ENCODE measurements at regions not wholly inside any gene's neighbourhood (a gene's known extent, or its start where the extent isn't known, plus 50 kb on each side); places are given as distances from the start of the nearest gene placed in this dataset.

- no peak overlapping the region for H3K4me3 Mint-ChIP-seq (ENCODE audit: low read depth)
- H3K9me3 Mint-ChIP-seq (ENCODE audit: low read depth): peaks cover 11% of the 10 kb centered on the region
These were observed 576.6 kb upstream of the KCND2 start for GRCh38 chr7:119696336-119696735.

GRCh38 chr7:119703895-119704294 is 569.1 kb upstream of the KCND2 start:
- peaks cover 3% of the 10 kb centered on the region for H3K9me3 Mint-ChIP-seq (ENCODE audit: low read depth)
- H3K4me3 Mint-ChIP-seq (ENCODE audit: low read depth): no peak overlapping the region
- H3K36me3 Mint-ChIP-seq (ENCODE audit: insufficient read depth): peaks cover 1% of the 10 kb centered on the region
- H3K4me1 Mint-ChIP-seq (ENCODE audit: low read depth): no peaks in the 10 kb centered on the region
- H3K27me3 Mint-ChIP-seq: no peaks in the 10 kb centered on the region
- H3K27ac Mint-ChIP-seq: no peak overlapping the region
- TF ChIP-seq CTCF (IDR thresholded peaks at IDR 0.05; ENCODE audit: unreplicated experiment): no peak
- DNase-seq (ENCODE audit: low spot score, unreplicated experiment): no peak

More at GRCh38 chr7:119696336-119696735, 576.6 kb upstream of the KCND2 start:
- no peak overlapping the region for H3K27ac Mint-ChIP-seq
- H3K36me3 Mint-ChIP-seq (ENCODE audit: insufficient read depth): no peaks in the 10 kb centered on the region
- no peaks in the 10 kb centered on the region for H3K4me1 Mint-ChIP-seq (ENCODE audit: low read depth)
- no peak for DNase-seq (ENCODE audit: low spot score, unreplicated experiment)
- no peak for TF ChIP-seq CTCF (IDR thresholded peaks at IDR 0.05; ENCODE audit: unreplicated experiment)
- no peaks in the 10 kb centered on the region for H3K27me3 Mint-ChIP-seq

- peaks cover 3% of the 10 kb centered on the region for H3K9me3 Mint-ChIP-seq (ENCODE audit: low read depth)
- no peak for TF ChIP-seq CTCF (IDR thresholded peaks at IDR 0.05; ENCODE audit: unreplicated experiment)
- H3K36me3 Mint-ChIP-seq (ENCODE audit: insufficient read depth): peaks cover 1% of the 10 kb centered on the region
- H3K27ac Mint-ChIP-seq: no peak overlapping the region
- no peaks in the 10 kb centered on the region for H3K4me1 Mint-ChIP-seq (ENCODE audit: low read depth)
- H3K4me3 Mint-ChIP-seq (ENCODE audit: low read depth): no peak overlapping the region
- DNase-seq (ENCODE audit: low spot score, unreplicated experiment): no peak
- H3K27me3 Mint-ChIP-seq: no peaks in the 10 kb centered on the region
These were observed 566.4 kb upstream of the KCND2 start for GRCh38 chr7:119706608-119707007.

- TF ChIP-seq CTCF (IDR thresholded peaks at IDR 0.05; ENCODE audit: unreplicated experiment): no peak
- no peaks in the 10 kb centered on the region for H3K4me1 Mint-ChIP-seq (ENCODE audit: low read depth)
- peaks cover 7% of the 10 kb centered on the region for H3K9me3 Mint-ChIP-seq (ENCODE audit: low read depth)
- no peak for DNase-seq (ENCODE audit: low spot score, unreplicated experiment)
- H3K27me3 Mint-ChIP-seq: no peaks in the 10 kb centered on the region
- no peaks in the 10 kb centered on the region for H3K36me3 Mint-ChIP-seq (ENCODE audit: insufficient read depth)
- H3K4me3 Mint-ChIP-seq (ENCODE audit: low read depth): no peak overlapping the region
- no peak overlapping the region for H3K27ac Mint-ChIP-seq
These were observed 564.1 kb upstream of the KCND2 start for GRCh38 chr7:119708891-119709290.

GRCh38 chr7:119711104-119711503 is 561.9 kb upstream of the KCND2 start:
- no peak overlapping the region for H3K4me3 Mint-ChIP-seq (ENCODE audit: low read depth)
- H3K36me3 Mint-ChIP-seq (ENCODE audit: insufficient read depth): no peaks in the 10 kb centered on the region
- no peaks in the 10 kb centered on the region for H3K27me3 Mint-ChIP-seq
- no peaks in the 10 kb centered on the region for H3K4me1 Mint-ChIP-seq (ENCODE audit: low read depth)
- no peak for DNase-seq (ENCODE audit: low spot score, unreplicated experiment)
- no peak overlapping the region for H3K27ac Mint-ChIP-seq
- no peak for TF ChIP-seq CTCF (IDR thresholded peaks at IDR 0.05; ENCODE audit: unreplicated experiment)
- peaks cover 7% of the 10 kb centered on the region for H3K9me3 Mint-ChIP-seq (ENCODE audit: low read depth)
